ENCODE measurements at regions not wholly inside any gene's neighbourhood (a gene's known extent, or its start where the extent isn't known, plus 50 kb on each side); places are given as distances from the start of the nearest gene placed in this dataset.

- DNase-seq (ENCODE audit: low read depth), result no peak
These were observed 76.5 kb upstream of the GTSF1L start for GRCh38 chr20:43803276-43803675.

DNA sequence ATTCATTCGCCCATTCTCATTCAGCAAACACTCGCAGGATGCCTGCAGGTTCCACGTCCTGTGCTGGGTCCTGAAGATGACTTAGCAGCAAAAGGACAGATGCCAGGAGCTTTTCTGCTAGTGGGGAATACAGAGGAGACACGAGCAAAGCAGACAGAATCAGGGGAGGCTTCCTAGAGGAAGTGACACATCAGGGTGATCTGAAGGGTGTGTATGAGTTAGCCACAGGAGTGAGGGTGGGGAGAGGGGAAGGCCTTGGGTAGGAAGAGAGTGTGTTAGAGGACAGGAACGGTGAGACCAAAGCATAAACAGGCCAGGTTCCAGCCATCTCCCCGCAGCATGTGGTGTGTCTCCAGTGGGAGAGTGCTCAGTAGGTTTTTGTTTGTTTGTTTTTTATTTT, 73.4 kb upstream of the GTSF1L start:
- DNase-seq (ENCODE audit: low read depth), result no peak

DNA sequence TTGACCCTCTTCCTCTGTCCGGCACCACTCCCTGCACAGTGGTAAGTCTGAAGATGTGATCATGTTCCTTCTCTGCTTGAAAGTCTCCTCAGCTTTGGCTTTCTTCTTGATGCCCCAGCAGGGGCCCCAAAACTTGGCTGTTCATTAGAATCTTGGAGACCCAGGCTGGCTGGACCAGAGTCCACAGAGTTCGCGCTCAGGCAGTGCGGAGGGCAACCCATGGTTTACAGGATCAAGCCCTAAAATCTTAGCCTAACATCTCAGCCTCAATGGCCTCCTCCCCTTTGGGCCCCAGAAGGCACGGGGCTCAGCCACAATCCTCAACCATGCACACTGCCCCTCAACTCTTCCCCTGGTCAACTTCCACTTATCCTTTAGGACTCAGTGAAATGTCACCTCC, 72.9 kb upstream of the GTSF1L start:
- DNase-seq (ENCODE audit: low read depth), result no peak

- DNase-seq (ENCODE audit: low read depth), result no peak
These were observed 72.4 kb upstream of the GTSF1L start for GRCh38 chr20:43799150-43799711.

GRCh38 chr20:43798291-43799149, 71.7 kb upstream of the GTSF1L start:
- no peak for DNase-seq (ENCODE audit: low read depth)

DNA sequence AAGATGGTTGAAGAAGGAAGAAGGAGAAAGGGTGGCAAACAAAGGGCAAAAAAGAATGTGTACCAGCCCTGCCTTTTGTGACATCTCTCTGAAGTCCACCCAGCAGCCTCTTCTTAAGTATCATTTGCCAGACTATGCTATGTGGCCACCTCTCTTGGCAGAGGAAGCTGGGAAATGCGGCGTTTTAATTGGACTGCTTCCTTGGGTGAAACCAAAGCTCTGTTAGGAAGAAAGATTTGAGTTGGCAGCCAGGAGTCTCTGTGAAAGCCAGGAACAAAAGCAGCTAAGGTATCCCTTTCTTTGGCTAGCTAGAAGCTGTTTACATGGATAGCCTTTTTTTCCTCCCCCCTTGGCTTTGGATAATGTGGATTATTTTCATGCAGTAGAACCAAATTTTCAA, 67.5 kb upstream of the GTSF1L start:
- DNase-seq (ENCODE audit: low read depth), result no peak

GRCh38 chr20:43789593-43789992, 62.8 kb upstream of the GTSF1L start:
- DNase-seq (ENCODE audit: low read depth), result no peak

- DNase-seq (ENCODE audit: low read depth), result no peak
These were observed 61.1 kb upstream of the GTSF1L start for GRCh38 chr20:43787937-43788336.

DNA sequence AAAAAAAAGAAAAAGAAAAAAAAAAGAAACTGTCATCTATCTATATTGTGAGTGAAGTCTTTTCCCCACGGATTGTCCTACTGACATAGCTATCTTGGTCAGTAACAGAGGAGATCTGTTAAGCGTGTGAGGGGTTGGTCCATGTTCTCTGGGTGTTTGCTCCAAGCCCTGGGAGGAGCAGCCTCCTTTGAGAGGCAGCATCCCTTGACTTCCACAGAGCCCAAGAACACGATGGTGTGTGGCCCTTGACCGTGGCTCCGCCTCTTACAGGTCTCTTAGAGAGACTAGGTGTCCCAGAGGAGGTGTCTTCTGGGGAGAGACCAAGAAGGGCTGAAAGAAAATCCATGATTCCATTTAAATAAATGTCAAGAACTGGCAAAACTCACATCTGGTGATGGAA, 60.1 kb upstream of the GTSF1L start:
- no peak for DNase-seq (ENCODE audit: low read depth)

DNA sequence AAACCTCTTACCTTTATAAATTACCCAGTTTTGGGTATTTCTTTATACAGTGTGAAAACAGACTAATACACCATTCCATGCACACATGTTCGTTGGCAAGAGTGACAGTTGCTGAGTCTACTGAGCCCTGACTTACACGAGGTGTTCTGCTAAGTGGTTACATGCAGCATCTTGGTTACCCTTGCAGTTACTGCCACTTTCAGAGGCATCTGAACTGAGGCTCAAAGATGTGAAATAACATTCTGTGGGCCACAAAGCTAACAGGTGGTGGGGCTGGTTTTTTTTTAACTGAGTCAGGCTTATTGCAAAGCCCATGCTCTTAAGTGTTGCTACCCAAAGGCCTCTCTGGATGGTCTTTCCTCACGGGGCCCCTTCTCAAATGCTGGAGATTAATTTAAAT, 54.4 kb upstream of the GTSF1L start:
- DNase-seq (ENCODE audit: low read depth), result no peak

GRCh38 chr20:43778375-43778774, 51.6 kb upstream of the GTSF1L start:
- DNase-seq (ENCODE audit: low read depth), result no peak

- DNase-seq (ENCODE audit: low read depth), result no peak
These were observed 49.9 kb upstream of the GTSF1L start for GRCh38 chr20:43776691-43777090.
